NCI-H526 treated with DMSO at 0.1 percent for 48 hours (cell line): ENCODE measurements at regions not wholly inside any gene's neighbourhood (a gene's known extent, or its start where the extent isn't known, plus 50 kb on each side); places are given as distances from the start of the nearest gene placed in this dataset.

Experiments
- DNase-seq: peaks from one replicate; lab custom pipeline; 2025; lab: John Stamatoyannopoulos, UW

DNA sequence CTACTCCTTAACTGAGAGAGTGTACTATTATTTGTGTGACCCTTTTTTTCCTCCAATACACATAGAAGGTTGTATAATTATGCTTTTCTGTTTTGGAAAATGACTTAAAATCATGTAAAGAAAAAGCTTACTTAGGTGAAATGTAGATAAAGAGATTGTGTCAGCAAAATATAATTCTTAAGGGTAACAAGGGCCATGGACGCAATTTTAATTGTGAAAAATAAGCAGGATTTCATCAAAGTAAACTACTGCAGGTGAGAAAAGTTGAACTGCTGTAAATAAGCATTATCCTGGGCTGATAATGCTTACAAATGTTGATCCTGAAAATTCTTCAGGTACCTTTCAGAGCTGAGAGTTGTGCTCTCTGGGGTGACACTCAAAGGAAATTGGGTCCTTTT, 141.5 kb downstream of the RPIA start:
- no peak for DNase-seq

DNA sequence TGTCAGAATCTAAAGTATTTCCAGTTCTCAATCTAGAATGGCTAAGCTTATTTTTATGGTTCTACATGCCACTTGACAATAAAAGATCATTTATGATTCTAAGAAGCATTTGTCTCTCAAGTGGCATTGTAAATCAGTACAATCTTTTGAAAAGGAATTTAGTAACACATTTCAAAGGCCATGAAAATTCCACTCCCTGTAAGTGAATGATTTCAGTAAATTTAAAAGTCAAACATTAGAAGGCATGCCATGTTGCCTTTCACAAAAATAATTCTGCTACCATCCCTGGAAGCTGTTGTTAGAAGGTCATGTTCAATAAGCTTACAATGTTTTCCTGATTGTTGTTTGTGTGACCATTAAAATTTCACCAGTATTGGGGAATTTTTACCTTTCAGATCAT, 142.9 kb downstream of the RPIA start:
- DNase-seq, result no peak

DNA sequence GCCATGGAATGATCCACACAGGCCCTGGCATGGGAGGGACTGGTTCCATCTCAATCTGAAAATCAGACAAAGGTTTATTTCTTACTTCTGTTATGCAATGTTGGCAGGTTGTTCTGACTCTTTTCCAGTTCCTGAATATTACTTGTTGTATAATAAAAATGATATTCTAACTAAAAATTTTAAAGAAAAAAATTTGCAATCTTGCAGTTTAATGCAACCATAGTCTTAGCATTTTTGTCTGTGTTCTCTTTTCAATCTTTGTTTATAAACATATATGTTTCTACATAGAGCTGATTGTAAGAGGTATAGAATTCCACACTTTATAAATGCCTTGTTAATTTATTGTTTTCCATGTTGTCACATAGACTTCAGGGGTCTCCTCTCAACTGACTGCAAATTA, 143.4 kb downstream of the RPIA start:
- DNase-seq, result no peak

DNA sequence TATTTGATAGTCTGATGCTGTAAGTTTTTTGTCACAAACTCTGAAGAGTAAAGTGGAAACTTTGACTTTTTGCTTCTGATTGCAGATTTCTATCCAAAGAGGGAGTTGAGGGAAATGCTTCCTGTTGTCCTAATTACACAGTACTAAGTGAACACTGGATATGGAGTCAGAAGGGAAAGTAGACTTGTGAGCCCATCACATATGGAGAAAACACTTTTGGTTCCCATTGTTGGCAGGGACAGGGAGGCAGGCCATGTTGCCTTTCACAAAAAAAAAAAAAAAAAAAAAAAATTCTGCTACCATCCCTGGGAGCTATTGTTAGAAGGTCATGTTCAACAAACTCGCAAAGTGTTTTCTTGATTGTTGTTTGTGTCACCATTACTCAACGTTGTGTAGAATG, 144.3 kb downstream of the RPIA start:
- DNase-seq, result no peak

GRCh38 chr2:88836351-88836750, 144.9 kb downstream of the RPIA start:
- no peak for DNase-seq

DNA sequence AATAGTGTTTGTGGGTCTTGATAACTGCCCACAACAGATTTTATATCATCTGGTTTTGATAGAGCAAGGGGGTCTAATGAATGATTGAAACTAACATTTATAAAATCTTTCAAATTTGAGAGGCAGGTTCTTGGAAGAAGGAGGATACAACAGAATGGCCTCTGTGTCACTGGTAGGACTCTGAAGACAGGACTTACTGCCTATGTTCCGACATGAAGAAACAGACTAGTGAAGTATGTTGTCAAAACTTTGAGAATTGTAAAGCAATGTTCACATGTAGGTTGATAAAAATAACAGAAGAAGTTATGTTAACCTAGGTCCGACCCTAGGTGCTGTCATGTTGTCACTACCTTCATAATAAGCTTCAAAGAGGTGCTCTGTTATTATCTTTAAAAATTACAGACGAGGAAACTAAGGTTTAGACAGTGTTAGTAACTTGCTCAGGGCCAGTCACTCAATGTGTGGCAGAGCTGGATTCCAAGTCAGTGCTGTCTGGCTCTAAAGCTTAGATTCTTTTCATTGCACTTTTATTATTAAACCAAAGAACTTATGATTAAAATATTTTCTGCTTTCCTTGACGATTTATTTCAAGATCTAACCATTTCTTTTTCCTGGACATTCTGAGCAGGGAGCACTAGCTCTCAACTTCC, 146.2 kb downstream of the RPIA start:
- DNase-seq, result no peak

GRCh38 chr2:88838165-88838635, 146.7 kb downstream of the RPIA start:
- DNase-seq, result no peak

DNA sequence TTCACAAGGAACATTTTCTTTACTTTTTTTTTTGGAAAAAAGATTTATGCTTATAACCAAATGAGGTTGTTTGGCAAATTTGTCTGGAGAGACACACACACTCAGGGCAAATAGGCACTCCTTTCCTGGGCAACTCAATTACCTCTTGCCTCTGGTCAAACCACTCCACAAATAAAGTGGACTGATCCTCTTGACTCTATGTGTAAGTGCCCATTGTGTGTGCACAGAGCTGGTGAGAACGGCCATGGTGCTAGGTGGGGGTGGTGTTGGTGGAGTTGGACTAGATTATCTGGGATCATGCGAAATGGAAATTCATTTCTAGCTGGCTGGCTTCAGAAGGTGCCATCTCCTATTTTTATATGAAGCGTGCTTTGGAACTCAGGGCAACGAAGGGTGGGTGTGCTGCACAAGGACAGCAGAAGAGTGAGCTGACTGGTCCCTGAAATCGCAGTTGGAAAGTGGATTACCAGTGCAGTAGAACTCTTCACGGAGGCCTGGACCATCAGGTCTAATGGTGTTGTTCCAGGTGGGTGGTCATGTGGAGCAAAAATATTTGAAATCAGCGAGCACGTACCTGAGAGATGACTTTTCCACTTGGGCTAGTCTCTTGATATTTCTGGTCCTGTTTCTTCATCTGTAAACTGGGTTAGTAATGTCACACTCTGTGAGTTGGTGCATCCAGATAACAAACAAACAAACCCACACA, 149.9 kb downstream of the RPIA start:
- DNase-seq, result no peak

GRCh38 chr2:88842656-88843460, 151.4 kb downstream of the RPIA start:
- no peak for DNase-seq

DNA sequence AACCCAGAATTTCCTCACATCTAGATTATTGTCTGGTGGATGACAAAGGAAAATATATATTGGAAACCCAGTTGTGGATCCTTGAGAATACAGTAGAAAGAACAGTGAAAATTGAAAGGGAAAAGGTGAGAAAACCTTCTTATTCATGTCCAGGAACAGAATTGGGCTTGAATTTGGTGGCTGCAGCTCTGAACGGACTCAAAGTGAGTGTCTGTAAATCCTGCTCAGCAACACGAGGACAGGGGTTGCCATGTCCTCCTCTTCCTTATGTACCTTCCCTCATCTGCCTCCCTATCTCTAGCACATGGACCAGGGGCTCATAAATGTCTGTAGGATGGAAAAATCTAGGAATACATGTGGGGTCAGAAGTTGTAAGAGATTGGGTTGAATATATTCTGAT, 152.2 kb downstream of the RPIA start:
- DNase-seq, result no peak

DNA sequence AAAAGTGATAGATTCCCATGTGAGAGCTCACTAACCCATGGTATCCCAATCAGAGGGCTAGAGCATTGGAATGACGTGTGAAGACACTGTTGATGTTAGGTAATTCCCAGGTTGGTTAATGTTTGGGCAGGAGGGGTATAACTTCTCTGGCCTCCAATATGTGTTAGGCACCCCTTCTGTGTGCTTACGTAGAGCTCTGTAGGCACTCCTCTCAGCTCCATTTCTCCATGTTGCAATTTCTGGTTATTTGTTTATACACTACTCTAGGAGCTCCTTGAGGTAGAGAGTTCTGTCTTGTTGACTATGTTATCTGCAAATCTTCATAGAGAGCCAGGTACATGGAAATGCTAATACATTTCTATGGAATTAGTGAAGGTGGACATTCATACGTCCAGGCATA, 153.5 kb downstream of the RPIA start:
- no peak for DNase-seq

GRCh38 chr2:88845772-88846661, 154.5 kb downstream of the RPIA start:
- no peak for DNase-seq

DNA sequence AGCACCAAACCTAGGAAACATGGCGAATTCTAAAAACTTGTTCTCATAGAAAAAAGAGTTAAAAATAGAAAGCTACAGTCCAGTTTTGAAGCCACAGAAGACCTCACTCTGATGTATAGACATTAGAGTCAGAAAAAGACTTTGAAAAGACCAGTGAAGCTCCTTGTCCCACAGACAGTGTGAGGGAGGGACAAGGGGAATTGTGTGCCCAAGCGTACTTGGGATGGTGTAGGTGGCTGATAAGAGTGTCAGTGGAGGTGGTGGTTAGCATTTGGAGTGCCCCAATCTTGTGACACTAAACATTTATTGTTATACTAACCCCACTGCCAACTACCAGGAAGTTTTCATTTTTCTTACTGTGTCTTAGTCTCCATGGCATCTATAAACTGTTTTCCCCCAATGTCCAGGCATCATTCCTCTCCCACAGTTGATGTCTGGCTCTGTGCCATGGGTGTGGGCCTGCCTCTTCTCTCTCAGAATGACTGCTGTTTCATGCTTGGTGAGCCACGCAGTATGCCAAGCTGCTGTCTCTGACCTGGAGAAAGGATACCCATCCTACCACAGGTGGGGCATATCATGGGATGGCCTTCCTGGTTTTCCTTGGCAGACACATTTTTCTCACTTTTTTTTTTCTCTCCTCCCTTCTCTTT, 161.4 kb downstream of the RPIA start:
- no peak for DNase-seq

- DNase-seq, result no peak
These were observed 161.9 kb downstream of the RPIA start for GRCh38 chr2:88853403-88853790.

- no peak for DNase-seq
These were observed 163.1 kb downstream of the RPIA start for GRCh38 chr2:88854528-88854927.

- no peak for DNase-seq
These were observed 164.3 kb downstream of the RPIA start for GRCh38 chr2:88855620-88856408.

- DNase-seq, result no peak
These were observed 165.1 kb downstream of the RPIA start for GRCh38 chr2:88856409-88857135.

GRCh38 chr2:88857274-88857741, 165.8 kb downstream of the RPIA start:
- no peak for DNase-seq

GRCh38 chr2:88857951-88858411, 166.5 kb downstream of the RPIA start:
- DNase-seq, result no peak

DNA sequence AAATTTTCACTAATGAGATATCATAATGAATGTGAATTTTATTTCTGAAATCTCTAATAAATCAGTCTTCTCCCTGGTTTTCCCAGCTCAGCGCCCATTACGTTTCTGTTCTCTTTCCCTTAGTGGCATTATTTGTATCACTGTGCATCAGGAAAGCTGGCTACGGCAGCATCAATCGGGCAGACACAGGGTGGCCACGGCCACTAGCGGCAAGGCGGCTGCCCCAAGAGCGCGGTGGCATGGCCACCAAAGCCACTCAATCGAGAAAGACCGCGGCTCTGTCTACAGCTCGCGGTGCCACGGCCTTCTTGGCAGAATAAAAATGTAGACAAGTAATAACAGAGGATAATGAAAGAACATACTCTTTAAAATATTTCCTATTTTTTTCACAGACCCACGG, 168.0 kb downstream of the RPIA start:
- DNase-seq, result no peak
